ENCODE measurements at regions not wholly inside any gene's neighbourhood (a gene's known extent, or its start where the extent isn't known, plus 50 kb on each side); places are given as distances from the start of the nearest gene placed in this dataset.

- ATAC-seq (ENCODE audit: low read depth) (no peak), DNase-seq (no peak)
- TF ChIP-seq CTCF (IDR thresholded peaks at IDR 0.05) (no peak), EZH2 (IDR thresholded peaks at IDR 0.05; ENCODE audit: borderline replicate concordance, insufficient read depth, low read depth, low read length, poor library complexity, severe bottlenecking) (no peak)
- Mint-ChIP-seq H3K9me3 (ENCODE audit: insufficient read depth) (no peaks in the 10 kb centered on the region), H3K27me3 (no peaks in the 10 kb centered on the region), H3K27ac (no peak overlapping the region), H3K4me3 (no peak overlapping the region), H3K4me1 (no peaks in the 10 kb centered on the region)
- Histone ChIP-seq H2AFZ (ENCODE audit: insufficient read depth, low read depth, low read length, poor library complexity, severe bottlenecking) (no peak overlapping the region), H3K4me2 (replicated peaks; ENCODE audit: low read depth, low read length, poor library complexity, severe bottlenecking) (no peak overlapping the region), H3K27me3 (replicated peaks in 1 of 4; ENCODE audit: control extremely low read depth in 1 of 4, control insufficient read depth in 3 of 4, insufficient read depth in 4 of 4, low read length in 3 of 4) (no peaks in the 10 kb centered on the region), H3K36me3 (replicated peaks in 1 of 2; ENCODE audit: control extremely low read depth in 1 of 2, control insufficient read depth in 1 of 2, extremely low read depth in 1 of 2, insufficient read depth in 2 of 2, low read length in 1 of 2) (no peaks in the 10 kb centered on the region), H3K4me1 (ENCODE audit: control insufficient read depth in 2 of 2, insufficient read depth in 2 of 2, low read length in 2 of 2) (no peaks in the 10 kb centered on the region), H3K9me3 (ENCODE audit: control extremely low read depth in 1 of 3, control insufficient read depth in 2 of 3, insufficient read depth in 1 of 3, low read length in 2 of 3) (no peaks in the 10 kb centered on the region), H4K20me1 (ENCODE audit: control insufficient read depth, insufficient read depth, low read length, poor library complexity, severe bottlenecking) (no peaks in the 10 kb centered on the region), H3K27ac (ENCODE audit: low read length in 2 of 2) (no peak overlapping the region), H3K4me3 (ENCODE audit: control extremely low read depth in 1 of 5, extremely low read depth in 1 of 5, insufficient read depth in 1 of 5, low read depth in 2 of 5, low read length in 4 of 5) (no peak overlapping the region), H3K9ac (ENCODE audit: low read length) (no peak overlapping the region), H3K79me2 (ENCODE audit: control insufficient read depth, insufficient read depth, low read length) (no peaks in the 10 kb centered on the region)
- ChIA-PET CTCF (no interaction called here), POLR2A (no interaction called here)
- WGBS (ENCODE audit: insufficient coverage), result no CpG with 5 or more reads among the region's 1 CpG
- intact Hi-C loops (cut with micrococcal nuclease), result no loop called here
These were observed 711.1 kb upstream of the EPHA7 start for GRCh38 chr6:94130478-94130877.

- intact Hi-C loops (cut with micrococcal nuclease), result no loop called here
- H3K4me1 ChIP-seq (ENCODE audit: control insufficient read depth in 2 of 2, insufficient read depth in 2 of 2, low read length in 2 of 2), result no peaks in the 10 kb centered on the region
- ATAC-seq (ENCODE audit: low read depth) (no peak), DNase-seq (no peak)
- H3K9me3 Mint-ChIP-seq (ENCODE audit: insufficient read depth), result no peaks in the 10 kb centered on the region
- TF ChIP-seq CTCF (IDR thresholded peaks at IDR 0.05) (no peak), EZH2 (IDR thresholded peaks at IDR 0.05; ENCODE audit: borderline replicate concordance, insufficient read depth, low read depth, low read length, poor library complexity, severe bottlenecking) (no peak)
- H3K27me3 ChIP-seq (replicated peaks in 1 of 4; ENCODE audit: control extremely low read depth in 1 of 4, control insufficient read depth in 3 of 4, insufficient read depth in 4 of 4, low read length in 3 of 4), result no peaks in the 10 kb centered on the region
- CTCF ChIA-PET, result no interaction called here
- H3K4me1 Mint-ChIP-seq, result no peaks in the 10 kb centered on the region
- no peak overlapping the region for H3K4me3 ChIP-seq (ENCODE audit: control extremely low read depth in 1 of 5, extremely low read depth in 1 of 5, insufficient read depth in 1 of 5, low read depth in 2 of 5, low read length in 4 of 5)
- H3K9me3 ChIP-seq (ENCODE audit: control extremely low read depth in 1 of 3, control insufficient read depth in 2 of 3, insufficient read depth in 1 of 3, low read length in 2 of 3), result no peaks in the 10 kb centered on the region
- no peak overlapping the region for H3K4me3 Mint-ChIP-seq
- POLR2A ChIA-PET, result no interaction called here
- no peak overlapping the region for H3K27ac Mint-ChIP-seq
- H4K20me1 ChIP-seq (ENCODE audit: control insufficient read depth, insufficient read depth, low read length, poor library complexity, severe bottlenecking), result no peaks in the 10 kb centered on the region
- no peaks in the 10 kb centered on the region for H3K36me3 ChIP-seq (replicated peaks in 1 of 2; ENCODE audit: control extremely low read depth in 1 of 2, control insufficient read depth in 1 of 2, extremely low read depth in 1 of 2, insufficient read depth in 2 of 2, low read length in 1 of 2)
- H3K9ac ChIP-seq (ENCODE audit: low read length), result no peak overlapping the region
- H3K4me2 ChIP-seq (replicated peaks; ENCODE audit: low read depth, low read length, poor library complexity, severe bottlenecking), result no peak overlapping the region
- no peak overlapping the region for H3K27ac ChIP-seq (ENCODE audit: low read length in 2 of 2)
- H3K27me3 Mint-ChIP-seq, result no peaks in the 10 kb centered on the region
- H2AFZ ChIP-seq (ENCODE audit: insufficient read depth, low read depth, low read length, poor library complexity, severe bottlenecking), result no peak overlapping the region
- H3K79me2 ChIP-seq (ENCODE audit: control insufficient read depth, insufficient read depth, low read length), result no peaks in the 10 kb centered on the region
These were observed 710.6 kb upstream of the EPHA7 start for GRCh38 chr6:94129926-94130325.

Data from B cell (primary cell).